Esophagus muscularis mucosa (tissue), 4 donors: ENCODE measurements at regions not wholly inside any gene's neighbourhood (a gene's known extent, or its start where the extent isn't known, plus 50 kb on each side); places are given as distances from the start of the nearest gene placed in this dataset.

Experiments
- DNase-seq: peaks from one replicate; pipeline ENCODE4 v3.0.0-alpha.2; 2017; ENCODE audit errors: extremely low spot score
- H3K27ac ChIP-seq, 4 donors: fragments of 200-600 bp; sonication (generic); replicated peaks in 1 of 4; 1 replicate in 3 of 4; 2 replicates in 1 of 4; pipeline ENCODE4 v1.5.1; 2016 to 2019; ENCODE audit warnings: mild to moderate bottlenecking in 1 of 4
- H3K27me3 ChIP-seq, 4 donors: fragments of 200-600 bp; sonication (generic); one replicate each; pipeline versions ENCODE4 v1.5.1 to v1.6.0; 2016 to 2019
- H3K36me3 ChIP-seq, 4 donors: fragments of 200-600 bp; sonication (generic); one replicate each; pipeline ENCODE4 v1.5.1; 2016 to 2019
- H3K4me1 ChIP-seq, 4 donors: fragments of 200-600 bp; sonication (generic); one replicate each; pipeline ENCODE4 v1.5.1; 2016 to 2019
- H3K4me3 ChIP-seq, 4 donors: fragments of 200-600 bp; sonication (generic); 1 replicate in 2 of 4; 2 replicates in 2 of 4; pipeline ENCODE4 v1.5.1; 2016 to 2019; ENCODE audit warnings: mild to moderate bottlenecking in 4 of 4, moderate library complexity in 1 of 4
- H3K9me3 ChIP-seq, 4 donors: fragments of 200-600 bp; sonication (generic); 1 replicate in 3 of 4; 2 replicates in 1 of 4; pipeline ENCODE4 v1.5.1; 2016 to 2019
- EP300 ChIP-seq: sonication (generic); formaldehyde crosslinking; IDR thresholded peaks from one replicate; pipeline ENCODE4 v1.6.1; 2017; ENCODE audit warnings: antibody characterized with exemption
- POLR2A ChIP-seq: fragments of 450-650 bp; IDR thresholded peaks from one replicate; pipeline ENCODE4 v1.6.1; 2017; ENCODE audit warnings: antibody characterized with exemption, moderate library complexity, mild to moderate bottlenecking, low read depth
- POLR2AphosphoS5 ChIP-seq, 2 donors: sonication (generic); formaldehyde crosslinking; IDR thresholded peaks; one replicate each; pipeline ENCODE4 v1.6.1; 2017; ENCODE audit warnings: antibody characterized with exemption in 2 of 2
- WGBS: methylation state at CpG from one replicate; pipeline ENCODE4 v1.1.5; 2018; 5-methylcytosine and 5-hydroxymethylcytosine counted together
- intact Hi-C: fragments of 100-400 bp; cut with DNase I; formaldehyde crosslinking; loops from one replicate; pipeline ENCODE4 v1.15.1; 2023
- TF ChIP-seq, protein P1 (sequence below), 3 experiments: fragments of 200-600 bp in 2 of 3; fragments of 450-650 bp in 1 of 3; sonication (generic) in 2 of 3; IDR thresholded peaks; one replicate each; pipeline ENCODE4 v1.5.1; 2017 to 2019; ENCODE audit warnings: antibody characterized with exemption in 3 of 3, mild to moderate bottlenecking in 2 of 3, moderate library complexity in 1 of 3

- no peak for DNase-seq
- Histone ChIP-seq H3K36me3 (no peaks in the 10 kb centered on the region), H3K9me3 (no peaks in the 10 kb centered on the region), H3K4me1 (no peaks in the 10 kb centered on the region), H3K27me3 (no peaks in the 10 kb centered on the region), H3K27ac (no peak overlapping the region), H3K4me3 (no peak overlapping the region)
- WGBS: 68% methylated on average over 1 of the region's 1 CpG
- intact Hi-C loops: no loop called here
- TF ChIP-seq EP300 (no peak), POLR2A (no peak), POLR2AphosphoS5 (IDR thresholded peaks at IDR 0.05) (no peak)
- TF ChIP-seq, protein P1, sequence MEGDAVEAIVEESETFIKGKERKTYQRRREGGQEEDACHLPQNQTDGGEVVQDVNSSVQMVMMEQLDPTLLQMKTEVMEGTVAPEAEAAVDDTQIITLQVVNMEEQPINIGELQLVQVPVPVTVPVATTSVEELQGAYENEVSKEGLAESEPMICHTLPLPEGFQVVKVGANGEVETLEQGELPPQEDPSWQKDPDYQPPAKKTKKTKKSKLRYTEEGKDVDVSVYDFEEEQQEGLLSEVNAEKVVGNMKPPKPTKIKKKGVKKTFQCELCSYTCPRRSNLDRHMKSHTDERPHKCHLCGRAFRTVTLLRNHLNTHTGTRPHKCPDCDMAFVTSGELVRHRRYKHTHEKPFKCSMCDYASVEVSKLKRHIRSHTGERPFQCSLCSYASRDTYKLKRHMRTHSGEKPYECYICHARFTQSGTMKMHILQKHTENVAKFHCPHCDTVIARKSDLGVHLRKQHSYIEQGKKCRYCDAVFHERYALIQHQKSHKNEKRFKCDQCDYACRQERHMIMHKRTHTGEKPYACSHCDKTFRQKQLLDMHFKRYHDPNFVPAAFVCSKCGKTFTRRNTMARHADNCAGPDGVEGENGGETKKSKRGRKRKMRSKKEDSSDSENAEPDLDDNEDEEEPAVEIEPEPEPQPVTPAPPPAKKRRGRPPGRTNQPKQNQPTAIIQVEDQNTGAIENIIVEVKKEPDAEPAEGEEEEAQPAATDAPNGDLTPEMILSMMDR (IDR thresholded peaks at IDR 0.05): no peak
These were observed 161.0 kb upstream of the FGF13 start for GRCh38 chrX:138872537-138872936.

DNA sequence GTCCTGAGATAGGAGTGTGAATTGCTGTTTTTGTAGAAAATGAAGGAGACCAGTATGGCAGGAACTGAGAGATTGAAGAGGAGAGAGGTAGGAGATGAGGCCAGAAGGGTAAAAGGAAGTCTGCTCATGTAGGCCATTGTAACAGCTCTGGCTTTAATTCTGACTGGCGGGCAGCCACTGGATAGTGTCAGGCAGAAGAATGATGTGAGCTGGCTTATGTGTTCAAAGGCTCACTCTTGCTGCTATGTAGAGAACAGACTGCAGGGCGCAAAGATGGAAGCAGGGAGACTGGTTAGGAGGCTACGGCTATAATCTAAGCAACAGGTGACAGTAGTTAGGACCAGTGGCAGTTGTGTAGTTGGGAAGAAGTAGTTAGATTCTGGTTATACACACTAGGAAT, 160.2 kb upstream of the FGF13 start:
- Histone ChIP-seq H3K27me3 (no peaks in the 10 kb centered on the region), H3K27ac (no peak overlapping the region), H3K9me3 (no peaks in the 10 kb centered on the region), H3K36me3 (no peaks in the 10 kb centered on the region), H3K4me1 (no peaks in the 10 kb centered on the region), H3K4me3 (no peak overlapping the region)
- DNase-seq: no peak
- TF ChIP-seq POLR2AphosphoS5 (IDR thresholded peaks at IDR 0.05): no peak
- no peak for TF ChIP-seq POLR2A
- TF ChIP-seq, protein P1 (IDR thresholded peaks at IDR 0.05): no peak
- no peak for TF ChIP-seq EP300
- WGBS: 87% methylated on average over 3 of the region's 3 CpGs
- intact Hi-C loops: no loop called here

DNA sequence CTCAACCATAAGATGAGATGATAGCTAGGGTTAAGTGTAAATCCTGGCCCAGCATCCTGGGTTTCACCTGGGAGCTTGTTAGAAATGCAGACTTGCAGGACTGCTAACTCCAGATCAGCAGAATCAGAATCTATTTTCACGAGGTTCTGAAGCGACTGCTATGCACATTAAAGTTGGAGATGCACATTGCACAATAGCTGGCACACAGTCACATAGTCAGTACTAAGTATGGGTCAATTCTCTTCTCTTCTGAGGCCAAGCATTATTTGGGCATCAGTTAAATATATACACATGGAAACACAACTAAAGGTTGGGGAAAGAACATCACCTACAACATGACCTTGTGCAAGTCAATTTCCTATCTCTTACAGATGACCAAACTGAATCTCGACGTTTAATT, 155.1 kb upstream of the FGF13 start:
- Histone ChIP-seq H3K27me3 (no peaks in the 10 kb centered on the region), H3K9me3 (no peaks in the 10 kb centered on the region), H3K36me3 (no peaks in the 10 kb centered on the region), H3K27ac (no peak overlapping the region), H3K4me3 (no peak overlapping the region), H3K4me1 (no peaks in the 10 kb centered on the region)
- no peak for DNase-seq
- TF ChIP-seq, protein P1 (IDR thresholded peaks at IDR 0.05): no peak
- TF ChIP-seq EP300: no peak
- intact Hi-C loops: no loop called here
- 87% methylated on average over 4 of the region's 4 CpGs for whole genome bisulfite sequencing

DNA sequence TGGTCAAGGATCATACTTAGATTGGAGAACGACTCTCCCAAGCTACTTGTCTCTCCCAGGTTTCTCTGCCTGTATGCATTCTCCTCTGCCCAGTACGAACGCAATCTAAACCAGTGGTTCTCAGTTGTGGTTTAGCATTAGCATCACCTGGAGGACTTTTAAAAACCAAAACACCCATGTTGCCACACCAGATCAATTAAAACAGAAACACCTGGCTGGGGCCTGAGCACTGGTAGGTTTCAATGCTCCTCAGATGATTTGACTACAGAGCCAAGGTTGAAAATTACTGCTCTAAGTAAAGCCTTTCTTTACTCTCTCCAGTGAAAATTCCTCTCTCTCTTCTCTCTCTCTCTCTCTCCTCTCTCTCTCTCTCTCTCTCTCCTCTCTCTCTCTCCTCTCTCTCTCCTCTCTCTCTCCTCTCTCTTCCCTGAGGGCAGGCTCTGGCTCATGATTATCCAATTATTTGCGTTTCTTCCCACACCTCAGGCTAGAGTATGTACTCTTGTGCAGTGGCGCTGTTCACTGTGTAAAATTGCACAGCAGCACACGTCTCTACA, 153.7 kb upstream of the FGF13 start:
- H3K36me3 ChIP-seq: no peaks in the 10 kb centered on the region
- DNase-seq: no peak
- H3K27me3 ChIP-seq: no peaks in the 10 kb centered on the region
- no peaks in the 10 kb centered on the region for H3K4me1 ChIP-seq
- 82% methylated on average over 6 of the region's 6 CpGs for WGBS
- no peak for TF ChIP-seq POLR2A
- no peak for TF ChIP-seq POLR2AphosphoS5 (IDR thresholded peaks at IDR 0.05)
- TF ChIP-seq, protein P1 (IDR thresholded peaks at IDR 0.05): no peak
- no peak for TF ChIP-seq EP300
- no peak overlapping the region for H3K4me3 ChIP-seq
- no peak overlapping the region for H3K27ac ChIP-seq
- H3K9me3 ChIP-seq: no peaks in the 10 kb centered on the region
- intact Hi-C loops: no loop called here

- WGBS: 53% methylated on average over 2 of the region's 2 CpGs
- Histone ChIP-seq H3K4me3 (no peak overlapping the region), H3K9me3 (no peaks in the 10 kb centered on the region), H3K4me1 (peaks cover 0 to under 1% (median 0%) of the 10 kb centered on the region in 4 donors), H3K27me3 (no peaks in the 10 kb centered on the region), H3K27ac (no peak overlapping the region), H3K36me3 (no peaks in the 10 kb centered on the region)
- TF ChIP-seq, protein P1 (IDR thresholded peaks at IDR 0.05): no peak
- no peak for TF ChIP-seq EP300
- no peak for TF ChIP-seq POLR2AphosphoS5 (IDR thresholded peaks at IDR 0.05)
- no peak for TF ChIP-seq POLR2A
- no peak for DNase-seq
- intact Hi-C loops: no loop called here
These were observed 147.9 kb upstream of the FGF13 start for GRCh38 chrX:138859421-138859820.
